ENCODE measurements at regions not wholly inside any gene's neighbourhood (a gene's known extent, or its start where the extent isn't known, plus 50 kb on each side); places are given as distances from the start of the nearest gene placed in this dataset.

GRCh38 chr2:66364495-66365333, 70.2 kb upstream of the MEIS1 start:
- DNase-seq (ENCODE audit: low spot score in 2 of 2) = no peak
- no peaks in the 10 kb centered on the region for H3K9me3 ChIP-seq
- peaks cover 0 to 5% of the 10 kb centered on the region in 2 donors for H3K4me1 ChIP-seq
- TF ChIP-seq, protein P1, sequence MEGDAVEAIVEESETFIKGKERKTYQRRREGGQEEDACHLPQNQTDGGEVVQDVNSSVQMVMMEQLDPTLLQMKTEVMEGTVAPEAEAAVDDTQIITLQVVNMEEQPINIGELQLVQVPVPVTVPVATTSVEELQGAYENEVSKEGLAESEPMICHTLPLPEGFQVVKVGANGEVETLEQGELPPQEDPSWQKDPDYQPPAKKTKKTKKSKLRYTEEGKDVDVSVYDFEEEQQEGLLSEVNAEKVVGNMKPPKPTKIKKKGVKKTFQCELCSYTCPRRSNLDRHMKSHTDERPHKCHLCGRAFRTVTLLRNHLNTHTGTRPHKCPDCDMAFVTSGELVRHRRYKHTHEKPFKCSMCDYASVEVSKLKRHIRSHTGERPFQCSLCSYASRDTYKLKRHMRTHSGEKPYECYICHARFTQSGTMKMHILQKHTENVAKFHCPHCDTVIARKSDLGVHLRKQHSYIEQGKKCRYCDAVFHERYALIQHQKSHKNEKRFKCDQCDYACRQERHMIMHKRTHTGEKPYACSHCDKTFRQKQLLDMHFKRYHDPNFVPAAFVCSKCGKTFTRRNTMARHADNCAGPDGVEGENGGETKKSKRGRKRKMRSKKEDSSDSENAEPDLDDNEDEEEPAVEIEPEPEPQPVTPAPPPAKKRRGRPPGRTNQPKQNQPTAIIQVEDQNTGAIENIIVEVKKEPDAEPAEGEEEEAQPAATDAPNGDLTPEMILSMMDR (IDR thresholded peaks at IDR 0.05) = no peak
- H3K36me3 ChIP-seq = no peaks in the 10 kb centered on the region
- H3K27me3 ChIP-seq = no peaks in the 10 kb centered on the region
- intact Hi-C loops (cut with DNase I) = no loop called here
- H3K4me3 ChIP-seq = no peak overlapping the region
- no peak overlapping the region for H3K27ac ChIP-seq

GRCh38 chr2:66362701-66363100, 72.2 kb upstream of the MEIS1 start:
- Histone ChIP-seq H3K36me3 (no peaks in the 10 kb centered on the region), H3K27ac (no peak overlapping the region), H3K4me1 (peaks cover 0 to 5% of the 10 kb centered on the region in 2 donors), H3K9me3 (no peaks in the 10 kb centered on the region), H3K4me3 (no peak overlapping the region), H3K27me3 (no peaks in the 10 kb centered on the region)
- TF ChIP-seq, protein P1 (IDR thresholded peaks at IDR 0.05) = no peak
- intact Hi-C loops (cut with DNase I) = no loop called here
- no peak for DNase-seq (ENCODE audit: low spot score in 2 of 2)

GRCh38 chr2:66346231-66346664, 88.7 kb upstream of the MEIS1 start:
- H3K4me3 ChIP-seq = no peak overlapping the region
- intact Hi-C loops (cut with DNase I) = no loop called here
- TF ChIP-seq, protein P1 (IDR thresholded peaks at IDR 0.05) = no peak
- H3K36me3 ChIP-seq = no peaks in the 10 kb centered on the region
- no peaks in the 10 kb centered on the region for H3K27me3 ChIP-seq
- no peak overlapping the region for H3K27ac ChIP-seq
- H3K9me3 ChIP-seq = no peaks in the 10 kb centered on the region
- H3K4me1 ChIP-seq = no peaks in the 10 kb centered on the region
- DNase-seq (ENCODE audit: low spot score in 2 of 2) = no peak

- intact Hi-C loops (cut with DNase I) = no loop called here
- Histone ChIP-seq H3K4me1 (no peaks in the 10 kb centered on the region), H3K27me3 (no peaks in the 10 kb centered on the region), H3K27ac (no peak overlapping the region), H3K9me3 (no peaks in the 10 kb centered on the region), H3K36me3 (no peaks in the 10 kb centered on the region), H3K4me3 (no peak overlapping the region)
- TF ChIP-seq, protein P1 (IDR thresholded peaks at IDR 0.05) = no peak
- DNase-seq (ENCODE audit: low spot score in 2 of 2) = no peak
Observed at GRCh38 chr2:66344087-66344663, 90.8 kb upstream of the MEIS1 start.

DNA sequence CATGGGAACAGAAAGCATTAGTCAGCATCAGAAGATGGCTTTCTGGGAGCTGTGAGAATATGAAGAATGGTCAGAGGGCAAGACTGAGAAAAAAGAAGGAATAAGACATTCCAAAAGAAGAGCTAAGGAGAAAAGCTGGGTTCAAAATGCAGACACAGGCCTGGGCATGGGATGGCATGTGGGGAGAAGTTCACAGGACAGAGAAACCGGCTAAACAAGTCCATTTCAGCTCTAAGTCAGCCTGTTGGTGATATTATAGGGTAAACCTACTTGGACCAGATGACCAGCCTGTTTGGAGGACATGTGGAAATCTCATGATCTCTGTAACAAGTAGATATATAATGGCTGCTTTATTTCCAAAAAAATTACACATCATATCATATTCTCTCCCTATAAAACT, 91.7 kb upstream of the MEIS1 start:
- H3K27ac ChIP-seq = no peak overlapping the region
- H3K4me1 ChIP-seq = no peaks in the 10 kb centered on the region
- DNase-seq (ENCODE audit: low spot score in 2 of 2) = no peak
- TF ChIP-seq, protein P1 (IDR thresholded peaks at IDR 0.05) = no peak
- no peaks in the 10 kb centered on the region for H3K9me3 ChIP-seq
- intact Hi-C loops (cut with DNase I) = no loop called here
- H3K4me3 ChIP-seq = no peak overlapping the region
- no peaks in the 10 kb centered on the region for H3K27me3 ChIP-seq
- no peaks in the 10 kb centered on the region for H3K36me3 ChIP-seq

Measured in ascending aorta (tissue), 2 donors.